ENCODE measurements at regions not wholly inside any gene's neighbourhood (a gene's known extent, or its start where the extent isn't known, plus 50 kb on each side); places are given as distances from the start of the nearest gene placed in this dataset.

DNA sequence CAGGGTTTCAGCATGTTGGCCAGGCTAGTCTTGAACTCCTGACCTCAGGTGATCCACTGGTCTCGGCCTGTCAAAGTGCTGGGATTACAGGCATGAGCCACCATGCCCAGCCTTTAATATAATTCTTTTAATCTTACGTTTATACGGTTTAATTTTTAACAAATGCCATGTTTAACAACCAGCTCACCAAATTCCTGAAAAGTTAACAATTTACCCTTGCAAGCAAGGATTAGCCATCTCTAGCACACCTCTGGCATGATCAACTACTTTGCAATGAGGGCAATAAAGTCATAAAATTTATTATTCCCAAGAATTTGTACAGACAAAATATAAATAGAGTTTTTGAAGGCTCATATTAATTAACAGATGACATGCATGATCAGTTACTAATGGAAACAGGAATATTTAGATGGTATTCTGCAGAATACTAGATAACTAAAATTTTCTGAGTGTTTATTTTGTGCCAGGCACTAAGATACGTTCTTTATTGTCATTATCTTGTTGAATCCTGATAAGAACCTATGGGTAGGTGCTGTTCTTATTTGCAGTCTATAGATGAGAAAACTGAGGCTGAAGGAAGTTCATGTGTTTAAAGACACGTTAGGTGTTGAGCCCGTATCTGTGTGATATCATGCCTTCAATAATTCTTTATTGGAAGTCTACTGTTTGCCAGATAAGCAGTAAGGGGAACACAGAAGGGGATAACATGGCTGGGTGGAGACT lies 190.1 kb downstream of the CDCA7 start:
- TF ChIP-seq, protein P1, sequence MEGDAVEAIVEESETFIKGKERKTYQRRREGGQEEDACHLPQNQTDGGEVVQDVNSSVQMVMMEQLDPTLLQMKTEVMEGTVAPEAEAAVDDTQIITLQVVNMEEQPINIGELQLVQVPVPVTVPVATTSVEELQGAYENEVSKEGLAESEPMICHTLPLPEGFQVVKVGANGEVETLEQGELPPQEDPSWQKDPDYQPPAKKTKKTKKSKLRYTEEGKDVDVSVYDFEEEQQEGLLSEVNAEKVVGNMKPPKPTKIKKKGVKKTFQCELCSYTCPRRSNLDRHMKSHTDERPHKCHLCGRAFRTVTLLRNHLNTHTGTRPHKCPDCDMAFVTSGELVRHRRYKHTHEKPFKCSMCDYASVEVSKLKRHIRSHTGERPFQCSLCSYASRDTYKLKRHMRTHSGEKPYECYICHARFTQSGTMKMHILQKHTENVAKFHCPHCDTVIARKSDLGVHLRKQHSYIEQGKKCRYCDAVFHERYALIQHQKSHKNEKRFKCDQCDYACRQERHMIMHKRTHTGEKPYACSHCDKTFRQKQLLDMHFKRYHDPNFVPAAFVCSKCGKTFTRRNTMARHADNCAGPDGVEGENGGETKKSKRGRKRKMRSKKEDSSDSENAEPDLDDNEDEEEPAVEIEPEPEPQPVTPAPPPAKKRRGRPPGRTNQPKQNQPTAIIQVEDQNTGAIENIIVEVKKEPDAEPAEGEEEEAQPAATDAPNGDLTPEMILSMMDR (CRISPR knock-in tag; IDR thresholded peaks at IDR 0.05) = no peak
- TF ChIP-seq FOXM1 (CRISPR knock-in tag; IDR thresholded peaks at IDR 0.05) (no peak), POLR2A (IDR thresholded peaks at IDR 0.05; ENCODE audit: insufficient read depth in 1 of 2, low read depth in 2 of 2, low read length in 2 of 2) (no peak), RELA (CRISPR knock-in tag; IDR thresholded peaks at IDR 0.05) (no peak), ZSCAN31 (CRISPR knock-in tag; IDR thresholded peaks at IDR 0.05; ENCODE audit: low read depth) (no peak), HOXD1 (CRISPR knock-in tag; IDR thresholded peaks at IDR 0.05) (no peak), ZNF510 (CRISPR knock-in tag; IDR thresholded peaks at IDR 0.05; ENCODE audit: low read depth) (no peak), ARID2 (CRISPR knock-in tag; IDR thresholded peaks at IDR 0.05; ENCODE audit: borderline replicate concordance) (no peak), ZNF383 (CRISPR knock-in tag; IDR thresholded peaks at IDR 0.05; ENCODE audit: borderline replicate concordance) (no peak)
- TF ChIP-seq, protein P2, sequence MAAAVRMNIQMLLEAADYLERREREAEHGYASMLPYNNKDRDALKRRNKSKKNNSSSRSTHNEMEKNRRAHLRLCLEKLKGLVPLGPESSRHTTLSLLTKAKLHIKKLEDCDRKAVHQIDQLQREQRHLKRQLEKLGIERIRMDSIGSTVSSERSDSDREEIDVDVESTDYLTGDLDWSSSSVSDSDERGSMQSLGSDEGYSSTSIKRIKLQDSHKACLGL (CRISPR knock-in tag; IDR thresholded peaks at IDR 0.05) = no peak

Measured in HepG2 (cell line).